ENCODE measurements at regions not wholly inside any gene's neighbourhood (a gene's known extent, or its start where the extent isn't known, plus 50 kb on each side); places are given as distances from the start of the nearest gene placed in this dataset.

- DNase-seq (no peak), ATAC-seq (no peak)
- Mint-ChIP-seq H3K4me1 (no peaks in the 10 kb centered on the region), H3K27ac (no peak overlapping the region), H3K4me3 (no peak overlapping the region), H3K36me3 (no peaks in the 10 kb centered on the region), H3K27me3 (ENCODE audit: low read depth in 2 of 2) (no peaks in the 10 kb centered on the region), H3K9me3 (peaks cover 0 to 8% of the 10 kb centered on the region in 2 donors)
- intact Hi-C loops (cut with micrococcal nuclease), result no loop called here
- H3K36me3 ChIP-seq (ENCODE audit: control insufficient read depth, insufficient read depth, low read length), result no peaks in the 10 kb centered on the region
- no peak for TF ChIP-seq CTCF (IDR thresholded peaks at IDR 0.05)
- 90% methylated on average over 2 of the region's 5 CpGs for WGBS (ENCODE audit: insufficient coverage)
- no peak overlapping the region for H3K27ac ChIP-seq (ENCODE audit: low read length)
- H3K4me1 ChIP-seq (ENCODE audit: control insufficient read depth, insufficient read depth, low read length), result no peaks in the 10 kb centered on the region
- H3K27me3 ChIP-seq (ENCODE audit: control insufficient read depth, insufficient read depth, low read length), result no peaks in the 10 kb centered on the region
- no peaks in the 10 kb centered on the region for H3K9me3 ChIP-seq (ENCODE audit: control insufficient read depth, insufficient read depth, low read length)
- H3K4me3 ChIP-seq (ENCODE audit: low read length), result no peak overlapping the region
These were observed 513.5 kb downstream of the MTRR start for GRCh38 chr5:8382456-8382855.

GRCh38 chr5:8383616-8384015 is 514.7 kb downstream of the MTRR start:
- Mint-ChIP-seq H3K4me1 (no peaks in the 10 kb centered on the region), H3K9me3 (peaks cover 4 to 9% of the 10 kb centered on the region in 2 donors), H3K4me3 (no peak overlapping the region), H3K27ac (no peak overlapping the region), H3K36me3 (no peaks in the 10 kb centered on the region), H3K27me3 (ENCODE audit: low read depth in 2 of 2) (no peaks in the 10 kb centered on the region)
- no peaks in the 10 kb centered on the region for H3K36me3 ChIP-seq (ENCODE audit: control insufficient read depth, insufficient read depth, low read length)
- no peaks in the 10 kb centered on the region for H3K27me3 ChIP-seq (ENCODE audit: control insufficient read depth, insufficient read depth, low read length)
- H3K4me3 ChIP-seq (ENCODE audit: low read length), result no peak overlapping the region
- no peak overlapping the region for H3K27ac ChIP-seq (ENCODE audit: low read length)
- no peaks in the 10 kb centered on the region for H3K9me3 ChIP-seq (ENCODE audit: control insufficient read depth, insufficient read depth, low read length)
- H3K4me1 ChIP-seq (ENCODE audit: control insufficient read depth, insufficient read depth, low read length), result no peaks in the 10 kb centered on the region
- DNase-seq (no peak), ATAC-seq (no peak)
- intact Hi-C loops (cut with micrococcal nuclease), result no loop called here
- no peak for TF ChIP-seq CTCF (IDR thresholded peaks at IDR 0.05)
- no CpG with 5 or more reads among the region's 1 CpG for WGBS (ENCODE audit: insufficient coverage)

GRCh38 chr5:8386719-8387288 is 517.9 kb downstream of the MTRR start:
- no peak for DNase-seq

More at GRCh38 chr5:8386719-8387288, 517.9 kb downstream of the MTRR start:
- Histone ChIP-seq H3K27me3 (ENCODE audit: control insufficient read depth, insufficient read depth, low read length) (no peaks in the 10 kb centered on the region), H3K27ac (ENCODE audit: low read length) (no peak overlapping the region), H3K36me3 (ENCODE audit: control insufficient read depth, insufficient read depth, low read length) (no peaks in the 10 kb centered on the region), H3K4me3 (ENCODE audit: low read length) (no peak overlapping the region), H3K9me3 (ENCODE audit: control insufficient read depth, insufficient read depth, low read length) (peaks cover 6% of the 10 kb centered on the region), H3K4me1 (ENCODE audit: control insufficient read depth, insufficient read depth, low read length) (no peaks in the 10 kb centered on the region)
- H3K27me3 Mint-ChIP-seq (ENCODE audit: low read depth in 2 of 2), result no peaks in the 10 kb centered on the region
- H3K36me3 Mint-ChIP-seq, result no peaks in the 10 kb centered on the region
- peaks cover 7 to 8% of the 10 kb centered on the region in 2 donors for H3K9me3 Mint-ChIP-seq
- intact Hi-C loops (cut with micrococcal nuclease), result no loop called here
- 85% methylated on average over 2 of the region's 2 CpGs for WGBS (ENCODE audit: insufficient coverage)
- H3K4me1 Mint-ChIP-seq, result no peaks in the 10 kb centered on the region
- TF ChIP-seq CTCF (IDR thresholded peaks at IDR 0.05), result no peak
- no peak overlapping the region for H3K4me3 Mint-ChIP-seq
- no peak for ATAC-seq
- H3K27ac Mint-ChIP-seq, result no peak overlapping the region

Measured in natural killer cell (primary cell).